ENCODE measurements at regions not wholly inside any gene's neighbourhood (a gene's known extent, or its start where the extent isn't known, plus 50 kb on each side); places are given as distances from the start of the nearest gene placed in this dataset.
"Not testable (repeated sequence)": the region's sequence is repeated elsewhere in the genome, so short reads cannot be mapped to it uniquely, and the experiment has no call there.

- H3K36me3 Mint-ChIP-seq (ENCODE audit: low read depth), result no peaks in the 10 kb centered on the region
- H3K4me1 ChIP-seq (ENCODE audit: control insufficient read depth, insufficient read depth, low read length), result no peaks in the 10 kb centered on the region
- H3K4me3 Mint-ChIP-seq, result no peak overlapping the region
- no peak overlapping the region for H3K27ac Mint-ChIP-seq
- H3K27ac ChIP-seq (ENCODE audit: low read depth, low read length), result no peak overlapping the region
- TF ChIP-seq CTCF (conservative IDR thresholded peaks at IDR 0.05), result no peak
- DNase-seq, result no peak
- H3K36me3 ChIP-seq (ENCODE audit: control insufficient read depth, insufficient read depth, low read length), result no peaks in the 10 kb centered on the region
- H3K4me3 ChIP-seq (ENCODE audit: low read length), result no peak overlapping the region
- H3K9me3 Mint-ChIP-seq, result peaks cover 6% of the 10 kb centered on the region
- peaks cover 6% of the 10 kb centered on the region for H3K4me1 Mint-ChIP-seq
- no peak overlapping the region for H3K9ac ChIP-seq (ENCODE audit: extremely low read depth, low read length, poor library complexity, severe bottlenecking)
- no peaks in the 10 kb centered on the region for H3K9me3 ChIP-seq (ENCODE audit: control insufficient read depth, low read length)
- H3K27me3 Mint-ChIP-seq (ENCODE audit: insufficient read depth), result no peaks in the 10 kb centered on the region
- H3K27me3 ChIP-seq (ENCODE audit: control insufficient read depth, insufficient read depth, low read length, poor library complexity, severe bottlenecking), result no peaks in the 10 kb centered on the region
These were observed 179.2 kb upstream of the AGTR1 start for GRCh38 chr3:148518520-148518919.

GRCh38 chr3:148525621-148526020, 172.1 kb upstream of the AGTR1 start:
- H3K36me3 ChIP-seq (ENCODE audit: control insufficient read depth, insufficient read depth, low read length); H3K36me3 Mint-ChIP-seq (ENCODE audit: low read depth); H3K9me3 ChIP-seq (ENCODE audit: control insufficient read depth, low read length); H3K4me3 Mint-ChIP-seq; H3K9ac ChIP-seq (ENCODE audit: extremely low read depth, low read length, poor library complexity, severe bottlenecking); H3K4me3 ChIP-seq (ENCODE audit: low read length); H3K27me3 ChIP-seq (ENCODE audit: control insufficient read depth, insufficient read depth, low read length, poor library complexity, severe bottlenecking); H3K27ac ChIP-seq (ENCODE audit: low read depth, low read length); H3K4me1 ChIP-seq (ENCODE audit: control insufficient read depth, insufficient read depth, low read length); H3K27me3 Mint-ChIP-seq (ENCODE audit: insufficient read depth); DNase-seq; H3K4me1 Mint-ChIP-seq; H3K27ac Mint-ChIP-seq: not testable (repeated sequence)
- 83 to 85% methylated on average over 6 to 13 of the region's 13 CpGs for WGBS, 2 experiments (ENCODE audit: insufficient coverage in 1 of 2, insufficient read length in 1 of 2)
- H3K9me3 Mint-ChIP-seq, result peaks cover 11% of the 10 kb centered on the region

- H3K36me3 Mint-ChIP-seq (ENCODE audit: low read depth), result no peaks in the 10 kb centered on the region
- no peak for TF ChIP-seq CTCF (conservative IDR thresholded peaks at IDR 0.05)
- Histone ChIP-seq H3K4me3 (ENCODE audit: low read length) (no peak overlapping the region), H3K9ac (ENCODE audit: extremely low read depth, low read length, poor library complexity, severe bottlenecking) (no peak overlapping the region), H3K9me3 (ENCODE audit: control insufficient read depth, low read length) (peaks cover 5% of the 10 kb centered on the region), H3K36me3 (ENCODE audit: control insufficient read depth, insufficient read depth, low read length) (no peaks in the 10 kb centered on the region), H3K4me1 (ENCODE audit: control insufficient read depth, insufficient read depth, low read length) (no peaks in the 10 kb centered on the region), H3K27ac (ENCODE audit: low read depth, low read length) (no peak overlapping the region), H3K27me3 (ENCODE audit: control insufficient read depth, insufficient read depth, low read length, poor library complexity, severe bottlenecking) (no peaks in the 10 kb centered on the region)
- no peak overlapping the region for H3K4me3 Mint-ChIP-seq
- H3K4me1 Mint-ChIP-seq, result no peaks in the 10 kb centered on the region
- no peaks in the 10 kb centered on the region for H3K27me3 Mint-ChIP-seq (ENCODE audit: insufficient read depth)
- H3K27ac Mint-ChIP-seq, result no peak overlapping the region
- peaks cover 10% of the 10 kb centered on the region for H3K9me3 Mint-ChIP-seq
- DNase-seq, result no peak
These were observed 169.7 kb upstream of the AGTR1 start for GRCh38 chr3:148528024-148528423.

- no peak for DNase-seq
- no peaks in the 10 kb centered on the region for H3K27me3 Mint-ChIP-seq (ENCODE audit: insufficient read depth)
- no peaks in the 10 kb centered on the region for H3K27me3 ChIP-seq (ENCODE audit: control insufficient read depth, insufficient read depth, low read length, poor library complexity, severe bottlenecking)
- H3K36me3 Mint-ChIP-seq (ENCODE audit: low read depth), result no peaks in the 10 kb centered on the region
- H3K4me1 Mint-ChIP-seq, result no peaks in the 10 kb centered on the region
- H3K4me1 ChIP-seq (ENCODE audit: control insufficient read depth, insufficient read depth, low read length), result no peaks in the 10 kb centered on the region
- TF ChIP-seq CTCF (conservative IDR thresholded peaks at IDR 0.05), result no peak
- no peak overlapping the region for H3K27ac Mint-ChIP-seq
- no peak overlapping the region for H3K4me3 Mint-ChIP-seq
- H3K9me3 Mint-ChIP-seq, result peaks cover 8% of the 10 kb centered on the region
- WGBS, 2 experiments (ENCODE audit: insufficient coverage in 1 of 2, insufficient read length in 1 of 2), result 40% methylated on average over 1 of the region's 2 CpGs; no CpG with 5 or more reads in 1 of the 2 experiments
- peaks cover 5% of the 10 kb centered on the region for H3K9me3 ChIP-seq (ENCODE audit: control insufficient read depth, low read length)
- no peak overlapping the region for H3K27ac ChIP-seq (ENCODE audit: low read depth, low read length)
- H3K36me3 ChIP-seq (ENCODE audit: control insufficient read depth, insufficient read depth, low read length), result no peaks in the 10 kb centered on the region
- H3K4me3 ChIP-seq (ENCODE audit: low read length), result no peak overlapping the region
- H3K9ac ChIP-seq (ENCODE audit: extremely low read depth, low read length, poor library complexity, severe bottlenecking), result no peak overlapping the region
These were observed 165.9 kb upstream of the AGTR1 start for GRCh38 chr3:148531836-148532235.
